Left lobe of liver (tissue), 2 donors: ENCODE measurements at regions not wholly inside any gene's neighbourhood (a gene's known extent, or its start where the extent isn't known, plus 50 kb on each side); places are given as distances from the start of the nearest gene placed in this dataset.

ENCODE experiments used
- ATAC-seq: fragments of 200-7000 bp; cut with Tn5 transposase; one replicate; pipeline ENCODE4 v1.9.1; 2020; ENCODE audit warnings: mild to moderate bottlenecking, moderate library complexity
- DNase-seq: peaks from one replicate; pipeline ENCODE4 v3.0.0-alpha.2; 2020; ENCODE audit warnings: low spot score
- donor health status: DM: no; HTN: no; CAD: no; lungs with moderate emphysema.
- donor health status: DM: no; HTN: yes; CAD: no.

- no peak for ATAC-seq
Measured at GRCh38 chr7:24469118-24469517, 104.1 kb upstream of the PALS2 start.

GRCh38 chr7:24472093-24472492, 101.2 kb upstream of the PALS2 start:
- no peak for DNase-seq

More at GRCh38 chr7:24469118-24469517, 104.1 kb upstream of the PALS2 start:
- DNase-seq: no peak

GRCh38 chr7:24475166-24475961, 97.9 kb upstream of the PALS2 start:
- ATAC-seq: peak; percentile 84

More at GRCh38 chr7:24472093-24472492, 101.2 kb upstream of the PALS2 start:
- ATAC-seq: no peak

GRCh38 chr7:24476227-24476626, 97.0 kb upstream of the PALS2 start:
- ATAC-seq: no peak

More at GRCh38 chr7:24475166-24475961, 97.9 kb upstream of the PALS2 start:
- no peak for DNase-seq

GRCh38 chr7:24477398-24478136, 95.7 kb upstream of the PALS2 start:
- ATAC-seq (peak; percentile 60), DNase-seq (no peak)

More at GRCh38 chr7:24476227-24476626, 97.0 kb upstream of the PALS2 start:
- DNase-seq: no peak

GRCh38 chr7:24478137-24478655, 95.1 kb upstream of the PALS2 start:
- DNase-seq (no peak), ATAC-seq (no peak)

GRCh38 chr7:24480501-24480900, 92.8 kb upstream of the PALS2 start:
- ATAC-seq (no peak), DNase-seq (no peak)

- ATAC-seq (no peak), DNase-seq (no peak)
Measured at GRCh38 chr7:24483804-24484203, 89.4 kb upstream of the PALS2 start.

GRCh38 chr7:24492576-24492975, 80.7 kb upstream of the PALS2 start:
- no peak for DNase-seq
- ATAC-seq: no peak

GRCh38 chr7:24494832-24495231, 78.4 kb upstream of the PALS2 start:
- ATAC-seq: no peak
- DNase-seq: no peak

- DNase-seq (no peak), ATAC-seq (no peak)
Measured at GRCh38 chr7:24496036-24496435, 77.2 kb upstream of the PALS2 start.

- DNase-seq (no peak), ATAC-seq (no peak)
Measured at GRCh38 chr7:24498439-24498838, 74.8 kb upstream of the PALS2 start.

- DNase-seq (no peak), ATAC-seq (no peak)
Measured at GRCh38 chr7:24499871-24500270, 73.4 kb upstream of the PALS2 start.

GRCh38 chr7:24500599-24500998, 72.7 kb upstream of the PALS2 start:
- DNase-seq (no peak), ATAC-seq (no peak)

GRCh38 chr7:24501009-24501408, 72.2 kb upstream of the PALS2 start:
- ATAC-seq: no peak
- DNase-seq: no peak

GRCh38 chr7:24501443-24502134, 71.7 kb upstream of the PALS2 start:
- DNase-seq: no peak
- ATAC-seq: no peak

GRCh38 chr7:24502135-24502488, 71.1 kb upstream of the PALS2 start:
- DNase-seq (no peak), ATAC-seq (no peak)

- no peak for ATAC-seq
Measured at GRCh38 chr7:24503506-24503905, 69.7 kb upstream of the PALS2 start.

GRCh38 chr7:24504040-24504439, 69.2 kb upstream of the PALS2 start:
- DNase-seq: no peak
- ATAC-seq: no peak

More at GRCh38 chr7:24503506-24503905, 69.7 kb upstream of the PALS2 start:
- DNase-seq: no peak

GRCh38 chr7:24504836-24505235, 68.4 kb upstream of the PALS2 start:
- ATAC-seq (no peak), DNase-seq (no peak)

GRCh38 chr7:24505968-24506367, 67.3 kb upstream of the PALS2 start:
- ATAC-seq (no peak), DNase-seq (no peak)
